ENCODE measurements at regions not wholly inside any gene's neighbourhood (a gene's known extent, or its start where the extent isn't known, plus 50 kb on each side); places are given as distances from the start of the nearest gene placed in this dataset.
"Not testable (repeated sequence)": the region's sequence is repeated elsewhere in the genome, so short reads cannot be mapped to it uniquely, and the experiment has no call there.

GRCh38 chr3:94735354-94735753 lies 672.5 kb downstream of the NSUN3 start:
- no peak for DNase-seq

- DNase-seq = no peak
Measured at GRCh38 chr3:94737116-94737515, 674.3 kb downstream of the NSUN3 start.

- no peak for DNase-seq
Measured at GRCh38 chr3:94739420-94739819, 676.6 kb downstream of the NSUN3 start.

GRCh38 chr3:94758751-94759150 lies 695.9 kb downstream of the NSUN3 start:
- no peak for DNase-seq

- no peak for DNase-seq
Measured at GRCh38 chr3:94772402-94772801, 709.5 kb downstream of the NSUN3 start.

GRCh38 chr3:94775746-94776145 lies 712.9 kb downstream of the NSUN3 start:
- DNase-seq = no peak

- DNase-seq = no peak
Measured at GRCh38 chr3:94776401-94776915, 713.6 kb downstream of the NSUN3 start.

- DNase-seq = no peak
Measured at GRCh38 chr3:94778289-94778688, 715.4 kb downstream of the NSUN3 start.

GRCh38 chr3:94778814-94779494 lies 716.1 kb downstream of the NSUN3 start:
- no peak for DNase-seq

GRCh38 chr3:94779699-94780098 lies 716.8 kb downstream of the NSUN3 start:
- DNase-seq = no peak

GRCh38 chr3:94784274-94784673 lies 721.4 kb downstream of the NSUN3 start:
- DNase-seq = no peak

- DNase-seq = no peak
Measured at GRCh38 chr3:94787066-94787465, 724.2 kb downstream of the NSUN3 start.

GRCh38 chr3:94787734-94788270 lies 724.9 kb downstream of the NSUN3 start:
- no peak for DNase-seq

GRCh38 chr3:94794563-94794962 lies 731.7 kb downstream of the NSUN3 start:
- DNase-seq = no peak

GRCh38 chr3:94799420-94800060 lies 736.7 kb downstream of the NSUN3 start:
- no peak for DNase-seq

GRCh38 chr3:94811836-94812235 lies 749.0 kb downstream of the NSUN3 start:
- no peak for DNase-seq

- DNase-seq = no peak
Measured at GRCh38 chr3:94821241-94821640, 758.4 kb downstream of the NSUN3 start.

- no peak for DNase-seq
Measured at GRCh38 chr3:94822298-94822697, 759.4 kb downstream of the NSUN3 start.

GRCh38 chr3:94846251-94846650 lies 783.4 kb downstream of the NSUN3 start:
- not testable (repeated sequence) for DNase-seq

GRCh38 chr3:94862703-94863102 lies 799.8 kb downstream of the NSUN3 start:
- DNase-seq = no peak

GRCh38 chr3:94869059-94869547 lies 806.2 kb downstream of the NSUN3 start:
- no peak for DNase-seq

- DNase-seq = no peak
Measured at GRCh38 chr3:94873751-94874150, 810.9 kb downstream of the NSUN3 start.

- no peak for DNase-seq
Measured at GRCh38 chr3:94875149-94875548, 812.3 kb downstream of the NSUN3 start.

GRCh38 chr3:94887065-94887464 lies 824.2 kb downstream of the NSUN3 start:
- DNase-seq = no peak

Data from hippocampal formation (tissue), 2 donors.